NCI-H1436 (cell line): ENCODE measurements at regions not wholly inside any gene's neighbourhood (a gene's known extent, or its start where the extent isn't known, plus 50 kb on each side); places are given as distances from the start of the nearest gene placed in this dataset.

ENCODE experiments used
- DNase-seq: peaks from one replicate; lab custom pipeline; 2025; lab: John Stamatoyannopoulos, UW

DNA sequence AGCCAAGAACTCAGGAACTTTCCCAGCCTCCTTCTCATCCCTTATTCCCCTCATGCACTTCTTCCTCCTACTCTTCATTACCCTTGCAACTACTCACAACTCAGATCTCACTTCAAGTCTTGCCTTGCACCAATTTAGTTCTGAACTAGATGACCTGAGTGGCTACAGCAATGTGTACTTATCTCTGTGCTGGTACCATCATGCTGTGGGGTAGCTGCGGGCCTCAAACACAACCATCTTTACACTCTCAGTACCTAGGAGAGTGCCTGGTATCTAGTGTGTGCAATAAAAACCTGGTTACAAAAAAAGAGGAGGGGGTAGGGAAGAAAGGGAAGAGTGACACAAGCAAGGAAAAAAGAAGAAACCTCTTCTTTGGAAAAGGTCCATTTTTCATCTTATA is 219.0 kb downstream of the SPTSSA start:
- no peak for DNase-seq

DNA sequence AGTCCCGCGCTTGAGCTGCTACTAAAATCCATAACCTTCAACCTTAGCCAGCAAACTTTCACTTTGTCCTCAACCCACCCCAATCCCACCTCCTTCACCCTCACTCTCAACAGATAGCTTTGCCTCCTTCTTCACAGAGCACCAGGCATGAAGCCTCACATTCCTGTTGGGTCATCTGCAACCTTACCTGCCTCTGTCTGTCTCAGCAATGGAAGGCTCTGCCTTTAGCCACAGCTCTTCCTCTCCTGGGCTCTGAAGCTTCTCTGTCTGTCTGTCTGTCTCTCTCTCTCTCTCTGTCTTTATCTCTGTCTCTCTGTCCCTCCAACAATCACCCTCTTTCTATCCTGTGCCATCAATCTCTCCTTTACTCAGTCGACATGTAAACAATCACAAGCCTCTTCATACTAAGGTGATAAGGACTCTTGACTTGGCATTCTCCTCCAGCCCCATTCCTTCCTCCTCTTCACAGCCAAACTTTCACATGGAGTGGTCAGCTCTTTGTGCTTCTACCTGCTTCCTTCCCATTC is 220.8 kb downstream of the SPTSSA start:
- DNase-seq: no peak

DNA sequence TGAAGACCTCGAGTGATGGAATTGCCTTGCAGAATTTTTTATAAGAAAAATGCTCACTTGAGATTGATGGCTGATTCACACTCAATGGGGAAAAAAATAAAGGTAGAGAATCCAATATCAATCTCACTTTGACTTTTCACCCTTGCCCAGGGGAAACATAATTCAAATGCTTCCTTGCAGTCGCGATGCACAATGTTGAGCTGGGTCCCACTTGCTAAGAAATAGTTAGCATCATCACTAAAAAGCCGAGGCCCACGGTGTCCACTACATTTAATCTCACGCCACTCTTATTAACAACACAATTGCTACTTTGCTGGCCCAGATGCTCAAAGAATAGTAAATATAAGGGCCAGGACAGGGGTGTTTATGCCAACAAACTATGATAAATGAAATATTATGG is 223.4 kb downstream of the SPTSSA start:
- no peak for DNase-seq

DNA sequence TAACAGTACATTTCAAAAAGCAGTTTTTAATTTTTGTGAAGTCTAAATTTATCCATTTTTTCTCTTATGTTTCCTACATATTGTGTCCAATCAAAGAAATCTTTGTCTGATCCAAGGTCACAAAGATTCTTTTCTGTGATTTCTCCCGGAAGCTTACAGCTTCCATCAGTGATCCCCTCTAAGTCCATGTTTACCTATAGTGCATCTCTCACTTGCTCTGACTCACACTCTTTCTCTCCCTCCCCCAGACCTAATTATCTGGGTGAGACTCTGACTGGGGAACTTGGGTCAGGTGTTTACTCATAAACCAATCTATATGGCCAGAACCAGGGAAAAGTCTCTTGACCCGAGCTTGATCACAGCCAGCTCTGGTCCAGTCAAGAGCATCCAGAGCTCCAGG is 224.4 kb downstream of the SPTSSA start:
- no peak for DNase-seq

DNA sequence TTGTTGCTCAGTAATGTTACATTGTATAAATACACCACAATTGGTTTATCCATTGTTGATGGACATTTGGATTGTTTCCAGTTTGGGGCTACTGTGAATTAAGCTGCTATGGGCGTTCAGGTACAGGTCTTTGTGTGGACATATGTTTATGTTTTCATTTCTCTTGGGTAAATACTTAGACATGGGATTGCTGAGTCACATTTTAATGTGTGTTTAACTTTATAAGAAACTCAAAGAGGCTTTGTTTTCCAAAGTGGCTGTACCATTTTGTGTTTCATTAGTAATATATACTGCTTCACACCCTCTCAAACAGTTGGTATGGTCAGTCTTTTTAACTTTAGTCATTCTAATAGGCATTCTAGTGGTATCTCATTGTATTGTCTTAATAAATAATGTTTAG is 225.0 kb downstream of the SPTSSA start:
- no peak for DNase-seq

DNA sequence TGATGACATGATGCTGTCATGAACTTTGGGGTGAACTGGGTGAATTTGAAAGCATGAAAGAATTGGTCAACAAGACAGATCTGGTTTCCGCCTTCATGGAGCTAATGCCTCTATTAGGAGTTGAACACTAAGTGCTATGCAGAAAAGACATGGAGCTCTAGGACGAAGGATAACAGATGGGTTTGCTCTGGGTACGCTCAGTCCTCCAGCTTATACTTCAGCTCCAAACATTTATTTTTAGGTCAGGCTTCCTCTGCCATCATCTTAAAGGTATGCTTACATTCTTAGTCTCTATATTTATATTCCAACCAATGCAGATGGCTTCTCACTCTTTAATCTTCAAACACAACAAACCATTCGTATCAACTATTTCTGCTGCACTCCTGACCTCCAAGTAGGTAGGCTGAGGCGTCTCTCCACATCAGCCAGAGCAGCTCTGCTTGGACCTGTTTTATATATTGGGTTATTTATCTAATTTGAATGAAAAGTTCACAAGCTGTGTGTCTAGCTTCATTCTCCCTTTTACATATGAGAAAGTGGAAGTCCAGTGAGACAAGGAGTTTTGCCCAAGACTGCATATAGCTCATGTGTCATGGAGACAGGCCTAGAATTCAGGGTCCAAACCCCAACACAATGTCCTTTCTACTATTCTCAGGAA is 226.3 kb downstream of the SPTSSA start:
- no peak for DNase-seq

DNA sequence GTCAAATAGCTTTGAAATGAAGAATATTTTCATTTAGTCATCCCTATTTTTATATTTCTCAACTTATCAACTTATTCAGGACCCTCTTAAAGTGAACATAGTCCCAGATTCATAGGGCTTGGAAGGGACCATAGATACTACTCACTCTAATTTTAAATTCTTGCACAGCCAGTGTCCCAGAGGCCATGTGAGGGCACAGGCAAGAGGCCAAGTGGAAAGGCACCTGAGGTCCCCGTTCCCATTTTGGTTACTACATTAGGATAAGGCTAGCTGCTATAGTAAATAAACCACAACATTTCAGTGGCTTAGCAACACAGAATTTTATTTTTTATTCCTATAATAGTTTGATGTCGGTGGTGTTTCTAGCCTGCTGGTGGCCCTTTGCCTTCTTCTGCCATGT is 227.8 kb downstream of the SPTSSA start:
- no peak for DNase-seq

DNA sequence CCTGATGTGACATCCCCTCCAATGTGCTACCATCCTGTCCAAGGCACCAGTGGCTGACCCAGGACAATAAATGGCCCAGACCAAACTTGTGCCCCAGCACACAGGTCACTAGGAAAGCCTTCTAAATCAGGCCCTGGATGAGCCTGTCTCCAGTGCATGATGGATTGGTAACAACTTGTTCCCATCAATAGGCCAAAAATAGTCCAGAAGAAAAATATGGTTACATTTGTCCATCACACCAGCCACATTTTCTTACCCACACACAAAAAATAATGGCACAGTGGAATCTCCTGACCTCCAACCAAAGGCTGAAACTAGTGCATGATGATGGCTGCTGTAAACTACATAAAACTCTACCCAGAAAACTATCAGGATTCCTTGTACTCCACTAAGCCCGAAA is 228.4 kb downstream of the SPTSSA start:
- DNase-seq: no peak

DNA sequence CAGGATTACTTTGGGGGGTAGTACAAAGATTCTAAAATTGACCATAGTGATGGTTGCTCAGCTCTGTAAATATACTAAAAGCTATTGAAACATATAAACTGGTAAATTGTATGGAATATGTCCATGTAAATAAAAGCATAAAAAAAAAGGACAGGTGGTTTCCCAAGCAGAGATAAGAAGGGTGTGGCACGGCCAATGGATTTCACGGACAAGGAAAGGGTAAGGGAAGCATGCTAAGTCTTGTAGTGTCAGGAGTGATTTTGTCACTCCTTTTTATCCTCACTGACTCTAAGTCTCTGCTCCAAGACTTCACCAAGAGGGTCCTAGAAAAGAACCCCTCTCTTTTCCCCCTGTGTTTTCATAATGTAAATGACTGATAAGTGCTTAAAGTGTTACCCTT is 229.2 kb downstream of the SPTSSA start:
- no peak for DNase-seq

DNA sequence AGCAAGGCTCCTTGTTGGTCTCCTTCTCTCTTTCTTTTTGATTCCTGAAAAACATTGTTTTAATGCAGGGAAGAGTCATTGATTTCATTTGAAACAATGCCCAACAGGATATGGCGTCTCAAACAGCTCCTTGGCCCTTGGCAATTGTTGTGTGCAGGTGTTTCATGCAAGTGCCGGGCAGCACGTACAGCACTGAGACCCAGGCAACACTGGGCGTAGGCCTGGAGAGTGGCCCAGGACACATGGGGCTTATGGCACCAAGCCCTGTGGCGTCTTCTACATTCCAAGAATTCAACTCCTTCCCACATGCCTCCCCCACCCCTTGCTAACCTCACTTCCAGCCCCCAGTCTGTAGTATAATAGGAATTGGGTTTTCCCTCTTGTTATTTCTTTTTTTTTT is 230.4 kb downstream of the SPTSSA start:
- DNase-seq: no peak

DNA sequence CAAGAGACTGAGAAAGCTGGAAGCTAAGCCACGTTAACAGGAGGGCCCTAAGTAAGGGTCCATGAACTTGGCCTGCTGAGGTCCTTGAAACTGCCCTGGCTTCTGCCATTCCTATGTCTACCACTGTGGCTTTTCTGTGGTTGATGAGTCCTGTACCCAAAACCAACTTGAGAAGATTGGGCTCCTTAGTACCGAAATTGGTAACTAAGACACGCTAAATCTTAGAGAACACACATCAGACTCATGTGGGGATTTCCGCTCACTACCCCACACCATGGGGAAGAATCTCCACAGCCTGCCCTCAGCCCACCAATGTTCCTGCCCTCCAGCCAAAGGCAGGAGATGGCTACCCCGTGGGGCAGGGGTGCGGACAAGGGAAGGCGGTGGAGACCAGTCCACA is 232.9 kb downstream of the SPTSSA start:
- no peak for DNase-seq

DNA sequence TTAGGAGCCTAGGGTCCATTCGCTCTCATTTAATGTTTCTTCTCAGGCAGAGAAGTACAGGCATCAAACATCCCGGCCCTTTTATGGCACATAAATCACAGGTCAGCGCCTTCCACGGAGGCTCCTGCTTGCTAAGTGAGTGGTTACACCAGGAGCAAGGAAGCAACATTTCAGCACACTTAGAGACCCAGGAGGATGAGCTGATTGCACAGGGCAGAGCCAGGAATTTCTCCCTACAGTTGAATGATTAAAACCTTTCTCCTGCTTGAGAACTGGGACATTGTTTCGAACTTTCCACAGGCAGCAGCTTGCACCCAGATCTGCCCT is 233.4 kb downstream of the SPTSSA start:
- no peak for DNase-seq

DNA sequence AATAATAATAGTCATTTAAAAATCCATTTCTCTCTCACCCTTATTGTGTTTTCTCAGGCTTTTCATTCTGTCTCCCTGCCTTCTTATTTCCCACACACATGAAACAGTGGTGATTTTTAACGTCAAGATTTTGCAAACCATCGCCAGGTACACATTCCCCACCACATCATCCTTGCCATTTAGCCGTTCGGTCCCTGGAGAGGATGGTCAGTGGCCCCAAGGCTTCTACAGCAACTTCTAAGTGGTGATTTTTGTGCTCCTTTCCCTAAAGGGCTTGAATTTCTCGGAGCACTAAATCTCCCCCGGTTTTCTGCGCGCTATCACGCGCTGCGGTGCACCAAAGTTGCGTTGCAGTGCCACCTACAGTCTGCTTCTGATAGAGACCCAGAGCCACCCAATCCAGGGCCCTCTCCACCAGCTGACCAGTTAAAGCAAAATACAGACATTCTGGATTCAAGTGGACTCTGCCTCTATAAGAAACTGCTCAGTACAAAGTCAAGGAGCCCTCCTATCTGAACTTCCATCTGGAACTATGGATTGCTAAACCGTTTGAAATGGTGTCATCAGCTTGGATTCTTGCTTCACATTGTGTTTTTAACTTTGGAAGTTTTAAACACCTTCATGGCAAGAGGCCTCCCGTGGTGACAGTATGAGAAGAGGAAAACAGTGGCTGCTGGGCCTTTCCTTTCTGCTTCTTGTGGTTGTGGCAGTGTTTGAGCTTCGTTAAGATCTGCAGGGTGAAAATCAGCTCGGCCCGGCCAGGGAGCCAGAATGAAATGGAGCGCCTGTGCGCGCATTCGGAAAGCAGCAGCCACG is 234.0 kb downstream of the SPTSSA start:
- DNase-seq: peak; percentile 40

DNA sequence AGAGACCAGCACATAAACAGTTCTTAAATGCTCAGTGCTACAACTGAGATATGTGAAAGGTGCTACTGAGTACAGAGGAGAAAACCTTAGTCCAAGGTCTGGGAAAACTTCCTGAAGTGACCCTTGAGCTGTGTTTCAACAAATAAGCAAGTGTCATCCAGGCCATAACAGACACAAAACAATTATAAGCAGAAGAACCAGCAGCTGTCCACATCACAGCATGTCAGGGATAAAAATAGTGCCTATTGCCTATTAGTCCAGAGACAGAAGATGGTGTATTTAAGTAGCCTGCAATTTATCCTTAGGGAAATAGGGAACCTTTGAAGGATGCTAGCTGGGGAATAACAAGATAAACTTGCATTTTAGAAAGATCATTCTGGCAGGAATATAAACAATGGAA is 237.8 kb downstream of the SPTSSA start:
- DNase-seq: no peak

DNA sequence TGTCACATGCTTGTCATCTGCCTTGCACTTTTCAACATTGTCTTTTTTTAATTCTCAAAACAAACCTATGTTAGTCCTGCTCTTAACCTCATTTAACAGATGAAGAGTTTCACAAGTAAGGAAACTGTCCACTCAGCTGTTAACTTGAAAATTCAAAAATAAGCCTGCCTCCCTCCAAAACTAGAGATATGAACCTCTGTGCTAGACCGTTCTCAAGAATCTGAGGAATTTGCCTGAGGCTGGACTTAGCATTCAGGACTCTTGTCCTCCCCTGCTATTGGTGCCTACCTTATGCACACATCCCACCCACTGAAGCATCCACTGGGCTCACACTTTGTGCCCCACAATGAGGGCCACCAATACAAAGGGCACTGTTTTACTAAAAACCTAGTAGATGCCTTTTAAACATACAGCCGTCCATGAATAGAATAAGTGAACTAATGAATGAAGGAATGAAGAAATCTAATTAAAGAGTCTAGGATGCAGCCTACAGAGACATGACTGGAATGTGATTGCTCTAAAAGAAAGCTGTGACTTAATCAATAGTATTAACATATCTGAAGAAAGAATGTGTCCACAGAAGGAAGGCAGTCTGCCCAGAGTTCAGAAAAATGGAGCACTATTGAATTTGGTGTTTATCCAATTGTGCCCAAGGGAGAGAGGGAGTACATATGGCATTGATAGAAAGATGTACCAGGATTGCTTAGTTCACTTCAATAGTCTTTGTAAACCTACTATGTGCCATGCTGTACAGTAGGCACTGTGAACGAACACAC is 238.5 kb downstream of the SPTSSA start:
- DNase-seq: no peak

DNA sequence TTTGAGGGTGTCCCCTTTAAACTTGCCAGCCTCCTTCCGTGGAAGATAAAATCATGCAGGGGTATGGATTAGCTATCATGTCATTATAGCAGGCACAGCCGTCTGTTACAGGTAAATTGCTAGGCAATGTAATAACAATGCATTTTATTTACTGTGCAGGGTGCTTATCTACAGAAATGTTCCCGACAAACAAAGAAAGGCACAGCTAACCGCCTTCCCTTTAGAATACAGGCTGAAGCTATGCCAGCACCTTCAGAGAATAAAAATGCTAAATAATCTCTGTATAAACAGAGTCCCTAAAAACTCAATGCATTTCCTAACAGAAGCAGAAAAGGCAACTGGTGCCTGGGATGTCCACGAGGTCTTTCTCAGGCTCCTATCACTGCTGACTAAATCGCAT is 239.2 kb downstream of the SPTSSA start:
- no peak for DNase-seq

DNA sequence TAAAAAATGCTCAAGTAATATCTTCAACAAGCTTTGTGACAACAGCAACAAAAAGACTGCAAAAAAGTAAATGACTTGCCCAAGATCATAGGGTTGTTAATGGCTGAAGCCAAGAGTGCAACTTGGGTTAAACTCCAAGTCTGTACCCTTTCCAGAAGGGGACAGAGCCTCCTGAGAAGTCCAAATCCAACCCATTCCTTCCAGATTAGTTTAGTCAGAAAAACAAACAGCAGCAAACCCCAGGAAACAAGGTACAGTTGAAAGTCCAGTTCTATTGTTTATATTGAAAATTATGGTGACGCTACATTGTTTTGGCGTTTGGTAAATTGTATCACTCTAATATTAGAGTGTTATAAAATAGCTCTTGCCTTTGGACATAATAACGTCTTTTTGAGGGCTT is 239.9 kb downstream of the SPTSSA start:
- no peak for DNase-seq

DNA sequence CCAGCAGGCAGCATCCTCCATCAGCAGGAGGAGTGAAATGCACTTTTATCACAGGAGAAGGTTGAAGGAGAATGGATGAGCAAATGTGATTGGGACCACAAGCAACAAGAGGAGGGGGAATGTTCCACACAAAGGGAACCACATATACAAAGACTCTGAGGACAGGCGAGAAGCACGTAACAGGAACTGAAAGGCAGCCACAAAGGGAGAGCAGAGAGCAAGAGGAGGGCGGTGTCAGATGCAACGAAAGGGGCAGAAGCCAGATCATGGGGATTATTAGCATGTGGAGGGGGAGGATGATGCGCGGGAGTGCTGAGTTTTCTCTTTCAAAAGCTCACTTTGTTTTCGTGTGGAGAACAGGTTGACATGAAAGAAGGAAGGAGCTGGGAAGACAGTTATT is 241.1 kb downstream of the SPTSSA start:
- DNase-seq: no peak

DNA sequence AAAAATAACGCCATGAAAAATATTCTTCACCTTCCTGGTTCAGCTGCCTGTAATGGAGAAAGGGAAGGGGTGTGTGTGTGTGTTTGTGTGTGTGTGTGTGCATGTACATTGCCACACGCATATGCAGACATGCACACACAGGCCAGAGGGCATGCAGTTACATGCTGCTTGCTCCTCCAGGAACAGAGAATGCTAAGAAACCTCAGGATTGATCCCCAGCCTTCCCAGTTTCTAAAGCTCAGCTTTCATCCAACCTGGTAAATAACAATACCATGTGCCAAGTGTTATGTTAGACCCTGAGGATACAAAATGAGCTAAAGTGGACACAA is 241.7 kb downstream of the SPTSSA start:
- DNase-seq: no peak

DNA sequence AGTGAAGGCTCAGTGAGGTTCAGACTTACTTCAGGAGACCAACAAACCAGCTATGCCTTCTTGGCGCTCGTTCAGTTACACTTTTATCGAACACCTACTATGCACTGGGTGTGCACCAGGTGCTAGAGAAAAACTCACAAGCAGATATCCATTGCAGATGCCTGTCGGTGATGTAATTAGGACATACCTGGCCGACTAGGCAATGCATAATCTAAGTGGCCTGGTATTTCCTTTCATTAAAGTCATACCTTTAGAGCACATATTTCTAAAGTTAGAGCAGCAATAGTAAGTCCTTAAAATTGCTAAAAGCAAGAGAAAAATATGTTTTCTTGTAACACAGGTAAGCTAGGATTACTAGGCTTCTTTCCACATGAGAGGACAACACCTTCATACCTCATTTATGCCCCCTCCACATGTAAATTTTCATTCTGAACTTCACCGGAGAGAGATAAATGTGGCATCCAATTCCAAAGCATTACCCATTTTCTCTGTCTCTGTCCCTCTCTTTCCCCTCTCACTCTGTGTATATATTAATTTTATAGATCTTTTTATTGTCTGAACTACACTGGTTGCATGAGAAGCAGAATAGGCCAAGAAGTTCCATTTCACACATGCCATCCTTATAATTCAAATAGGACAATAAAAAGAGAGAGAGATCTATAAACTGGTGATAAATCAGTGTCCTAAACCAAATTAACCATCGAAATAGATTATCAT is 242.2 kb downstream of the SPTSSA start:
- no peak for DNase-seq

DNA sequence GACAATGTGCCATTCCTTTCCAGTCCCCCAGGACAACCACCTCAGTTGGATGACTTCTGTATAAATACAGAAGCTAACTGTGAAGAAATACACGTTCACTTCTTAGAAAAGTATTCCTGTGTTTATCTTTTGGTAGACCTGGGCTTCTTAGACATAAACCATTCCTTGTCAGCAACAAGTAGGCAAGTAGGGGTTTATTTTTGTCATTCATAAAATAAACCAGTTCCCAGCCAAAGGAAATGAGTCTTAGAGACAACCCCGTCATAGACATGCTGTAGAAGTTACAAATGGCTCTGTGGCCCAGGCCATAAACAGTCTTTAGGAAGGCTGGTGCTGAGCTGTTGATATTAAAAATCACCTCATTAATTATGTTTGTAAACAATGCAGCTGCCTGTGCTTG is 243.2 kb downstream of the SPTSSA start:
- DNase-seq: no peak

DNA sequence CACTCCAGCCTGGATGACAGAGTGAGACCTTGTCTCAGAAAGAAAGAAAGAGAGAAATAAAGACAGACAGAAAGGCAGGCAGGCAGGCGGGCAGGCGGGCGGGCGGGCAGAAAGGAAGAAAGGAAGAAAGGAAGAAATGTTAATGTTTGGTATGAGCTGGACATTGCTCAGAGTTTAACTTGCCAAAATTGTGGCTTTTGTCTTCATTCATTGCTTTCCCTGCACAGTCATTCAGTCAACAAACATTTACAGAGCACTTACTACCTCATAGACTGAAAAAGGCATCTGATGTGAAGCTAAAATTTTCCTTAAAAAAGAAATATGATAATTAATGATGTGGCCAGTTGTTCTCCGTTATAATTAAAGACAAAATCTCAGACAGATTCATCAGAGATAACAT is 247.1 kb downstream of the SPTSSA start:
- no peak for DNase-seq

DNA sequence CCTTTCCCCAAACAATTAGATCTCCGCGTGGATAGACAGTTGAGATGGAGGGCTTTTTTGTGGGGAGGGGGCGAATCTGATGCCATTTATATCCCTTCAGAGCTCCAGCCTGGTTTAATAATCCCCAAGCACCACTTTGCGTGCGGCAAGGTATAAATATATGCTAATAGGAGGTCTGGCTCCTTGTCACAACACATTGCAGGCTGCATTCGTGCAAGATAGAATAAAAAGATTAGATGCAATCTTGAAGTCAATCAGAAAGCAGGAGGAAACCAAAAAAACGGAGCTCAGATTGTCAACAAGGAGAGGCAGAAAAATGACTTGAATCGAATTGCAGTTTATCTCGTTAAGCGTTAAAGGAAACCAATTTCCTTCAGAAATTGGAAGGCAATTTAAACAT is 248.7 kb downstream of the SPTSSA start:
- no peak for DNase-seq
